ENCODE measurements at regions not wholly inside any gene's neighbourhood (a gene's known extent, or its start where the extent isn't known, plus 50 kb on each side); places are given as distances from the start of the nearest gene placed in this dataset.
"Not testable (repeated sequence)": the region's sequence is repeated elsewhere in the genome, so short reads cannot be mapped to it uniquely, and the experiment has no call there.

- TF ChIP-seq CTCF (conservative IDR thresholded peaks at IDR 0.05; ENCODE audit: control insufficient read depth, insufficient read depth, low read depth, low read length), result no peak
- H3K4me3 ChIP-seq (ENCODE audit: control insufficient read depth, low read depth, low read length), result no peak overlapping the region
- peak; percentile 86 for DNase-seq (ENCODE audit: low read depth)
Measured at GRCh38 chr6:74578339-74578738, 627.5 kb downstream of the COL12A1 start.

- no peak overlapping the region for H3K4me3 ChIP-seq (ENCODE audit: control insufficient read depth, low read depth, low read length)
- no peak for DNase-seq (ENCODE audit: low read depth)
- TF ChIP-seq CTCF (conservative IDR thresholded peaks at IDR 0.05; ENCODE audit: control insufficient read depth, insufficient read depth, low read depth, low read length), result no peak
Measured at GRCh38 chr6:74577619-74578018, 628.2 kb downstream of the COL12A1 start.

GRCh38 chr6:74574794-74575193 lies 631.1 kb downstream of the COL12A1 start:
- H3K4me3 ChIP-seq (ENCODE audit: control insufficient read depth, low read depth, low read length), result no peak overlapping the region
- peak; percentile 44 for DNase-seq (ENCODE audit: low read depth)
- peak; percentile 64 for TF ChIP-seq CTCF (conservative IDR thresholded peaks at IDR 0.05; ENCODE audit: control insufficient read depth, insufficient read depth, low read depth, low read length)

- H3K4me3 ChIP-seq (ENCODE audit: control insufficient read depth, low read depth, low read length), result no peak overlapping the region
- TF ChIP-seq CTCF (conservative IDR thresholded peaks at IDR 0.05; ENCODE audit: control insufficient read depth, insufficient read depth, low read depth, low read length), result no peak
- no peak for DNase-seq (ENCODE audit: low read depth)
Measured at GRCh38 chr6:74573613-74574012, 632.2 kb downstream of the COL12A1 start.

GRCh38 chr6:74570044-74570443 lies 635.8 kb downstream of the COL12A1 start:
- no peak for TF ChIP-seq CTCF (conservative IDR thresholded peaks at IDR 0.05; ENCODE audit: control insufficient read depth, insufficient read depth, low read depth, low read length)
- H3K4me3 ChIP-seq (ENCODE audit: control insufficient read depth, low read depth, low read length), result no peak overlapping the region
- no peak for DNase-seq (ENCODE audit: low read depth)

GRCh38 chr6:74568861-74569260 lies 637.0 kb downstream of the COL12A1 start:
- no peak for DNase-seq (ENCODE audit: low read depth)
- no peak for TF ChIP-seq CTCF (conservative IDR thresholded peaks at IDR 0.05; ENCODE audit: control insufficient read depth, insufficient read depth, low read depth, low read length)
- H3K4me3 ChIP-seq (ENCODE audit: control insufficient read depth, low read depth, low read length), result no peak overlapping the region

- not testable (repeated sequence) for DNase-seq (ENCODE audit: low read depth); H3K4me3 ChIP-seq (ENCODE audit: control insufficient read depth, low read depth, low read length)
Measured at GRCh38 chr6:74567923-74568290, 637.9 kb downstream of the COL12A1 start.

All from fibroblast of mammary gland (primary cell).